HG03280 (cell line): ENCODE measurements at regions not wholly inside any gene's neighbourhood (a gene's known extent, or its start where the extent isn't known, plus 50 kb on each side); places are given as distances from the start of the nearest gene placed in this dataset.

Source experiments
- ATAC-seq: cut with Tn5 transposase; IDR thresholded peaks from one replicate; pipeline ENCODE4 v1.9.1; 2021; ENCODE audit warnings: mild to moderate bottlenecking, moderate library complexity; ENCODE audit not compliant: unreplicated experiment

DNA sequence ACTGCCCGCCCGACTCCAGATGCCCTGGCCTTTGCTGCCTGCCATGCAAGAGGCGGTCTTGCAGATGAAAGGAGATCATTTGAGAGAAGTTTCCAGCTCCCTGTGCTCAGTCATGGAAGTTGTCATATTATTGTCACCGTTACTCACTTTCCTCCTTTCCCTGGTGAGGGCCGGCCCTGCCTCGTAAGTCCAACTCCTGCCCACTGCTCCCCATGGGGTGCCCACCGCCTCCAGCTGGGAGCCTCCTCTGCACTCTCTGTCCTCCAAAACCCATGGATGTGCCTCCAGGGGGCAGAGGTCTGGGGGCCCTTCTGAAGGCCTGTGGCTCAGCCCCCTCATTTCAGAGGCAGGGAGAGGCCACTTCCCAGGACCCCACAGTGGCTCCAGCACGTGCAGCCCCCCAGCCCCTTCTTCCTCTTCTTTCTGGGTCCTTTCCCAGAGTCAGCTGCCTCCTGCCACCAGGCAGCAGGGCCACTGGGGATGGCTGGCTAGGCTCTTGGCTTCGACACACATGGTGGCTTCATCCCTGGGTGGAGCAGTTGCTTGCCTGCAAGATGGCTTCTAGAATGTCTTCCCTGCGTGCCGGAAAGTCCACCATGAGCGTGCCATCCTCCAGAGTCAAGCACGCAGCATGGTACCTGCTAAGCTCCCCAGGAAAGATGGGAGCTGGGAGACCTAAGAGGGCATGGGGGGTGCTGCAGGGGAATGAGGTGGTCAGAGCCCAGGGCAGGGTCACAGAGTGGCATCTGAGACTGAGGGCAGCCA lies 97.9 kb upstream of the RUNX3 start:
- no peak for ATAC-seq

GRCh38 chr1:25026730-25027450 lies 96.8 kb upstream of the RUNX3 start:
- no peak for ATAC-seq

GRCh38 chr1:25026304-25026703 lies 96.2 kb upstream of the RUNX3 start:
- no peak for ATAC-seq

- no peak for ATAC-seq
Measured at GRCh38 chr1:25024615-25025350, 94.7 kb upstream of the RUNX3 start.

GRCh38 chr1:25023826-25024225 lies 93.8 kb upstream of the RUNX3 start:
- no peak for ATAC-seq

- ATAC-seq = no peak
Measured at GRCh38 chr1:25023190-25023578, 93.1 kb upstream of the RUNX3 start.

DNA sequence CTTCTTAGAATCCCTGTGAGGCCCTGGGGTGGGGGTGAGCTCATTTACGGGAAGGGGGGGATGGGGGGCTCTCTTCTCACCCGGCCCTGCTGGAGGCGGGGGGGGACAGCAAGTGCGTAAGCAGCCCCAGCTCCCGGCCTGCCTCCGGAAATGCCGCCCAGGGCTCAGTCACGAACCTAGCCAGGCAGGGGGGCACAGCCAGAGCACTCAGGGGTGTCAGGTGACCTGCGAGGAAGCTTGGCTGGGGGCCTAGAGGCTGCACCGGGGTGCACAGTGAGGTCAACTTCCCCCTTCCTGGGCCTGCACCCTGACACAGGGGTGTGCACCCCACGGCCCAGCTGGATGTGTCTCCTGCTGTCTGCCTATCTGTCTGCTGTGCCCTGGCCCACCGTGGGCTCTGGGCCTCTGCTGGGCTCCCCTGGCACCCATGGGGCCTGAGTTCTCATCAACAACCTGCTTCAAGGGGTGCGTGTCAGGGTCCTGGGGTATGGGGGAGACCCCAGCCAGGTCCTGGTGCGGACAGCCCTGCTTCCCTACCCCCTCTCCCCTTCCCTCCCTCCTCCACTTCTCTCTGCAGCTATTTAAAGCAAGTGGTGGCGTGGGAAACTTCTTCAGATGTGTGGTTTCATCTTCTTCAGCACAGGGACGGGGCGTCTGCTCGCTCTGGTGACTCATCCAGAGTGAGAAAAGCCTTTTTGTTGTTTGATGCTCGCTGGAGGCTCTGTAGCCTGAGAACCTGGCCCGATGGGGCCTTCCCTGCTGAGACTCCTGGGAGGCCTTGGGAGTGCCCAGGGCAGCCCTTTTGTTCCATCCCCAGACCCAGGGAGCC lies 92.5 kb upstream of the RUNX3 start:
- ATAC-seq = peak; percentile 76

DNA sequence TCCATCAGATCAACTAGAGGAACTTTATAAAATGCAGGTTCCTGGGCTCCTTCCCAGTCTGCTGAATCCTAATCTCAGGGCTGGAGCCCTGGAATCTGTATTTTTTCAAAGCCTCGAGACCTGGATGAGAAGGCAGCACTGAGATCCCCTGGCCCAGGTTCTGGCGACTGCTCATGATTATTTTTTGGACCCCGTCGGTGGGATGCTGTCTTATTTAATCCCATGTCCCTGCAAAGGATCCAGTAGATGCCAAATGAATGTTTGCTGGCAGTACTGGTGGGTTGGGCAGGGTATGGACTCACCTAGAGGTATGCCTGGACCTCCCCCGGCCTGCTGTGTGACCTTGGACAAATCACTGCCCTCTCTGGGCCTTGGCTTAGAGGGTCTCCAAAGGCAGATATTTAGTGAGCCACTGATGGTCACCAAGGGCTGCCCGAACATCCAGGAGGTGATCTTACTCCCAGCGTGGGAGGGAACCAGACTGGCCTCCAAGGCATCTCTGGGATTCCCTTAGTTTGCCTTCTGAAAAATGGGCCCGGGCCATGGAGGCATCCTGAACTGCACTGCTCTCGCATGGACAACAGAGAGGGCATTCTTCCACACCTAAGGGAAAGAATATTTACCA lies 91.6 kb upstream of the RUNX3 start:
- ATAC-seq = no peak

- ATAC-seq = no peak
Measured at GRCh38 chr1:25020851-25021590, 90.9 kb upstream of the RUNX3 start.

DNA sequence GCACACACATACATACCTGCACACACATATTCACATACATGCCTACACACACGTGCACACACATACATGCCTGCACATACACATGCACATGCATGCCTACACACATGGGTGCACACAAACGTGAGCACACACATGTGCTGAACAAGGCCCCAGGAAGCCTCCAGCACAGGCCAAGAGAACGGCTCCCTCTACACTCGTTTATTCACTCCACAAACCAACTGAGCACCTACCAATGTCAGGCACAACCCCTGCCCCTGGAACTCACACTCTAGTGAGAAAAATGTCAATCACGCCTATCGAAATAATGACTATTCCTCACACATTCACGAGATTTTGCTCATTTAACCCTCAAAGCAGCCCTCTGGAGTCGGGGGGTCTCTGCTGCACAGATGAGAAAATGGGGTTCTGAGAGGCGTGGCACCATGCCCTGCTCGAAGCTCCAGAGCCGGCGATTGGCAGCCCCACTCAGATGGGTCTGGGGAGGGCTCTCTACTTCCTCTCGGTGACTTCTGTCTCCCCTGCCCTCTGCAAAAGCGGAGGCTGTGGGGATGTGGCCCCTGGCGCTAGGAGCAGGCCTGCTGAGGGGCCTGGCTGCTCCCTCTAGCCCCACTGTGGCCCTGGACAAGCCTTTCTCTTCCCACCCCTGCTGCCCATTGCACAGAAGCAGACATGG lies 90.2 kb upstream of the RUNX3 start:
- ATAC-seq = no peak

GRCh38 chr1:25019337-25020172 lies 89.5 kb upstream of the RUNX3 start:
- ATAC-seq = peak; percentile 53

DNA sequence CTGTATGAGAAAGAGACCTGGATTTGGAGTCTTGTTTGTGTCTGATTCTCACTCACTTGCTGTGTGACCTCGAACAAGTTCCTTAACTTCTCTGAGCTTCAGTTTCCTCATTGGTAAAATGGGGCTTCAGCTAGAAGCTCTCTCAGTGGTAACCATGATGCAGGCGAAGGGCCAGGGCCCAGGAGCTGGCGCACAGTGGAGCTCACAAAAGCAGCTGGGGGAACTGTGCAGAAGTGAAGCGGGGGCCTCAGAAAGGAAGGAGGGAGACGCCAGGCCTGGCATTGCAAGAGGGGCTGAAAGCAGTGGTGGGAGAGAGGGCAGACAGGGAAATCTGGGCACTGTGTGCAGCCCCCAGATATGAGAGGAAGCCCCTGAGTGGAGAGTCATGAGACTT lies 88.9 kb upstream of the RUNX3 start:
- no peak for ATAC-seq

DNA sequence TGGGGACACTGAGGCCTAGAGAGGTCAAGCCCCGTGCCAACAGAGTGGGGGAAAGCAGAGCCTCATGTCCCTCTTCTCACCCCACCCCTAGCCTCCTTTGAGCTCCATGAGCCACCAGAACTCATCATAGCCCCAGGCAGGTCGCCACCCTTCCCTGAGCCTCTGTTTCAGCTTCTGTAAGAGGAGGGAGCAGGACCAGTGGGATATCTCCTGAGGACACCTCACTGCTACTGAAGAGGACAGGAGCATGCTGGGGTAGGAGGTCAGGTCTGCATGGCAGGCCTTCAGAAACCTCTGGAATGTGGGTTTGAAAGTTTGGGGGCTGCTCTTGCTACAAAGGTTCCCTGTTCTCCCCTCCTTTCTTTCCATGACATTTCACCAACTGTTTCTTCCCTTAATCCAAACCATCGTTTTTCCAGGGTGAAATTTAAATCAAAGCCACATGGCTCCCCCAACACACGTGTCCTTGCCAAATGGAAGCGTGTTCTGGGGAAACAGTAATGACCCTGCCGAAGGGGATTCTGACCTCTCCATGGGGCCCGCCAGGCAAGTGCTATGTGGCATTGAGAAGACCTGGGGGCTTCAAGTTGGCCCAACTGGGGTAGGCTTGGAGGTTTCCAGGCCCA lies 88.1 kb upstream of the RUNX3 start:
- ATAC-seq = no peak

DNA sequence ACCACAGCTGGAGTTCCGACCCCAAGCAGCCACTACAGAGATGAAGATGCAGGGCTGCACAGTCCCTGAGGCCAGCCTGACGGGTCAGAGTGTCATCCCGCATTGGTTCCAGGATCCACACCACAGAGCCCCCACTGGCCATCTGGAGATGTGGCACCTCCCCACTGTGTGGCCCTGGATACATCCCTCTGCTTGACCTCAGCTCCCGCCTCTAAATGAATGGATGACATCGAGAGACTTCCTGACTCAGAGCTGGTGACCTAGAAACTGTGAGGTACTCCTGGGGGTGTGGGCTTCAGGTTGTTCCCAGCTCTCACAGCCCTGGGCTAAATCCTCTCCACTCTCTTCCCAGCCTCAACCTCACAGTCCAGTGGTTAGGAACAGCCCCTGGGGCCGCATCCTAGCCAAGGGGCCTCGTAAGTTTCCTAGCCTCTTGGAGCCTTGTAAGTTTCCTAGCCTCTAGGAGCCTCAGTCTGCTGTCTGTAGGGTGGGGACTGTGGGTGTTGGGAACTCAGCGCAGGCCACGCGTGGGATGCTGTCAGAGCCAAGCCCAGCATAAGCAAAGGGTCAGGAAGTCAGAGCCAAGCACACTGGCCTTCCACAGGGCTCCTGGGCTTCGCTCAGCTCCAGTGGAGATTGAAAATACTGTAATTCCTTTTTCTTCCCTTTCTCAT lies 87.5 kb upstream of the RUNX3 start:
- ATAC-seq = no peak

DNA sequence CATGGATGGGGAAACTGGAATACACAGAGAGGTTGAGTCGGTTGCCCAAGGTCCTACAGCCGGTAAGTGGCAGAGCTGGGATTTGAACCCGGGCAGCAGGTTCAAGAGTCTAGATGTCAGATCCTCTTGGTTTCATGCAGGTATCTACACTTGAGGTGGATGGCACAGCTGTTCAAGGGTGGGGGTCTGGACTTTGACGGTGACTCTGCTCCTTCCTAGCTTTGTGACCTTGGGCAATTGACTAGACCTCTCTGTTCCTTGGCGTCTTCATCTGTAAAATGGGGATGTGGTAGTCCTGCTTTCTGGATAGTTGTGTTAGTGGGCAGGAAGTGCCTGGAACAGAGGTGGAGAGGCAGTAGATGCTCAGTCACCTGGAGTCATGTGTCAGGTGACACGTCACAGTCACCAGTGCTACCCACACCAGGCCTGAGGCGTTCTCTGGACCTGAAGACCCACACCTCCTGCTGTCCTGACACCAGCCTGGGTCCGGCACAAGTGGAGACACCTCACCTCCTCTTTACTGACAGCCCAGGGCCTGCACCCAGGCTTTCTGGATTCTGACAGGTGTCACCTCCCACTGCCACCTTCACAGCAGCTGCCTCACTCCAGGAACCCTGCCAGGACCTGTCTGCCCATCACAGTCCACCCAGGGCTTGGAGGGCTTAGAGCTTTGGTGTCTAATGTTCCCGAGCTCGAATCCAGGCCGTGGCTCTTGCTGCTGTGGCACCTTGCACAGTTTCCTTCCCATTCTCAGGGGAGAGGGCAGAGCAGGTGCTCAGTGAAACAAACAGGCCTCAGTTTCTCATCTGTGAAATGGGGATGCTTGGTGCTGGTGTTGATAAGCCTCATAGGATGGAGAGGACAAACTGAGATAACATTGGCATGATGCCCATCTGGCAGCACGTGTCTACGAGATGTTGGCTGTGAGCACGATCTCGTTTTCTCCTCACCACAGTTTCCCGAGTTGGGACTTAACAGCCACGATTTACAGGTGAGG lies 83.2 kb upstream of the RUNX3 start:
- ATAC-seq = no peak

DNA sequence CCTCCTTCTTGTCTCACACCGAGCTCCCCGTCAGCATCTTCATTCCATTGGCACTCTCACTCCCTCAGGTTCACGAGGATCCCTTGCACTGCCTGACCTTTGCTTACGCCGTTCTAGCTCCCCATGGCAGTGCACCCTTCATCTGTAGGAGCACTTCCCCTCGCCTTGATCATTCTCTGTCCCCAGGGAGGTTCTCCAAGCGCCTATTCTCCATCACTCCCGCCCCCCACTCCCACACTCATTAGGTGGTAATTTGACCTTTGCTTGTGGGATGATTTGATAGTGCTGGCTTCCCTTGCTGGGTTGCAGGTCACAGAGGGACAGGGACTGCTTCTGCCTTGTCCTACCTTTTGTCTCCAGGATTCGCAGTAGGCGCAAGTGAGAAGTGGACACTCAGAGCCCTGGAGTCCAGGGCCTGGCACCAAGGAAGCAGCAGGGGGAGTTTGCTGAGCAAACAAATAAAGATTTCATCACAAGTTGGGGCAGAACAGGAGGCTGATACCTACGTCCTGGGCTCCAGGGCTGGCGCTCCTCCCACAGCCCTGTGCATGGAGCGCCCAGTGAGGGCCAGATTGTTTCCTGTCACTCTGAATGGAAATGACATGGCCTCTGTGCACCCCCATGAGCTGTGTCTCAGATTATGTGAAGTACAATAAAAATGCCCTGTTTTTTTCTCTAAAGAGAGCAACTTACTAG lies 82.0 kb upstream of the RUNX3 start:
- no peak for ATAC-seq
